Calu3 (cell line): ENCODE measurements at regions not wholly inside any gene's neighbourhood (a gene's known extent, or its start where the extent isn't known, plus 50 kb on each side); places are given as distances from the start of the nearest gene placed in this dataset.

Experiments
- BruUV-seq: library from RNA; stranded (reverse); fragments of 400-500 nt; replicated peaks from 2 replicates; lab custom pipeline; 2021; lab: Mats Ljungman, UMichigan
- CTCF ChIA-PET: fragments of 300-600 bp; sonication (Branson Sonifier 250); formaldehyde crosslinking; loops from one replicate; lab custom pipeline; 2022; ENCODE audit warnings: antibody characterized with exemption; lab: Charles Lee
- DNase-seq: peaks from one replicate; pipeline ENCODE4 v3.0.0; 2022
- H3K27ac Mint-ChIP-seq: one replicate; pipeline ENCODE4 v1.8.0; 2022; ENCODE audit warnings: mixed read lengths; ENCODE audit not compliant: unreplicated experiment
- H3K27me3 Mint-ChIP-seq: one replicate; pipeline ENCODE4 v1.8.0; 2022; ENCODE audit warnings: mixed read lengths; ENCODE audit not compliant: unreplicated experiment
- H3K36me3 Mint-ChIP-seq: one replicate; pipeline ENCODE4 v1.8.0; 2022; ENCODE audit warnings: mild to moderate bottlenecking, moderate library complexity, mixed read lengths; ENCODE audit not compliant: insufficient read depth, unreplicated experiment
- H3K4me1 Mint-ChIP-seq: one replicate; pipeline ENCODE4 v1.8.0; 2022; ENCODE audit warnings: mild to moderate bottlenecking, low read depth, mixed read lengths; ENCODE audit not compliant: unreplicated experiment
- H3K4me3 Mint-ChIP-seq: one replicate; pipeline ENCODE4 v1.8.0; 2022; ENCODE audit warnings: mild to moderate bottlenecking, low read depth, moderate library complexity, mixed read lengths; ENCODE audit not compliant: unreplicated experiment
- H3K9me3 Mint-ChIP-seq: one replicate; pipeline ENCODE4 v1.8.0; 2022; ENCODE audit warnings: low read depth, mixed read lengths; ENCODE audit not compliant: unreplicated experiment
- intact Hi-C: fragments of 100-400 bp; cut with micrococcal nuclease; formaldehyde crosslinking; loops from one replicate; pipeline ENCODE4 v1.10.0; 2022; ENCODE audit not compliant: unreplicated experiment
- TF ChIP-seq, protein P1 (sequence below): fragments of 200-600 bp; IDR thresholded peaks from one replicate; pipeline ENCODE4 v1.8.0; 2022; ENCODE audit warnings: antibody characterized with exemption; ENCODE audit not compliant: unreplicated experiment

- no peak overlapping the region for H3K4me3 Mint-ChIP-seq
- intact Hi-C loops: no loop called here
- DNase-seq: no peak
- no TSS peak for BruUV-seq
- peaks cover 99% of the 10 kb centered on the region for H3K27me3 Mint-ChIP-seq
- H3K4me1 Mint-ChIP-seq: no peaks in the 10 kb centered on the region
- CTCF ChIA-PET: no interaction called here
- TF ChIP-seq, protein P1, sequence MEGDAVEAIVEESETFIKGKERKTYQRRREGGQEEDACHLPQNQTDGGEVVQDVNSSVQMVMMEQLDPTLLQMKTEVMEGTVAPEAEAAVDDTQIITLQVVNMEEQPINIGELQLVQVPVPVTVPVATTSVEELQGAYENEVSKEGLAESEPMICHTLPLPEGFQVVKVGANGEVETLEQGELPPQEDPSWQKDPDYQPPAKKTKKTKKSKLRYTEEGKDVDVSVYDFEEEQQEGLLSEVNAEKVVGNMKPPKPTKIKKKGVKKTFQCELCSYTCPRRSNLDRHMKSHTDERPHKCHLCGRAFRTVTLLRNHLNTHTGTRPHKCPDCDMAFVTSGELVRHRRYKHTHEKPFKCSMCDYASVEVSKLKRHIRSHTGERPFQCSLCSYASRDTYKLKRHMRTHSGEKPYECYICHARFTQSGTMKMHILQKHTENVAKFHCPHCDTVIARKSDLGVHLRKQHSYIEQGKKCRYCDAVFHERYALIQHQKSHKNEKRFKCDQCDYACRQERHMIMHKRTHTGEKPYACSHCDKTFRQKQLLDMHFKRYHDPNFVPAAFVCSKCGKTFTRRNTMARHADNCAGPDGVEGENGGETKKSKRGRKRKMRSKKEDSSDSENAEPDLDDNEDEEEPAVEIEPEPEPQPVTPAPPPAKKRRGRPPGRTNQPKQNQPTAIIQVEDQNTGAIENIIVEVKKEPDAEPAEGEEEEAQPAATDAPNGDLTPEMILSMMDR: no peak
- peaks cover 3% of the 10 kb centered on the region for H3K9me3 Mint-ChIP-seq
- H3K36me3 Mint-ChIP-seq: no peaks in the 10 kb centered on the region
- H3K27ac Mint-ChIP-seq: no peak overlapping the region
These were observed 141.5 kb upstream of the PDE10A start for GRCh38 chr6:165804331-165805066.

DNA sequence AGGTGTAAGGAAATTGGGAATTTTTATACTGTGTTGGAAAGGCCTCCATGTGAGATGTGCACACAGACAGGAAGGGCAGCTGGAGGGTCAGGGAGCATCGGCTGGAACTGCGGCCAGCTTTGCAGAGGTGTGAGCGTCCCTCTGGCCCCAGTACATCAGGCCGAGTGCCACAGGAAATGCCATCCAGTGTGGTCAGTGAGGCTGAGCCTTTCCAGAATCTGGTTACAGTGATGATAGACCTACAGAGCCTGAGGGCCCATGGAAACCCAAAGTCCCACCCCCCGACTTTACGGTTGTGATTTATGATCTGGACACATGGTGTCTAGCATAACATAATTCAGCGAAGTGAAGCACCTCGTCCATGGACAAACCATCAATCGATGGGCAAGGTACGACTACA lies 137.3 kb upstream of the PDE10A start:
- H3K27ac Mint-ChIP-seq: no peak overlapping the region
- H3K27me3 Mint-ChIP-seq: peaks cover 61% of the 10 kb centered on the region
- no peak for DNase-seq
- H3K4me1 Mint-ChIP-seq: no peaks in the 10 kb centered on the region
- H3K9me3 Mint-ChIP-seq: peaks cover 3% of the 10 kb centered on the region
- no peak overlapping the region for H3K4me3 Mint-ChIP-seq
- intact Hi-C loops: no loop called here
- TF ChIP-seq, protein P1: no peak
- no TSS peak for BruUV-seq
- H3K36me3 Mint-ChIP-seq: no peaks in the 10 kb centered on the region
- CTCF ChIA-PET: no interaction called here

- Mint-ChIP-seq H3K27me3 (peaks cover 55% of the 10 kb centered on the region), H3K4me3 (no peak overlapping the region), H3K9me3 (peaks cover 3% of the 10 kb centered on the region), H3K27ac (no peak overlapping the region), H3K4me1 (no peaks in the 10 kb centered on the region), H3K36me3 (no peaks in the 10 kb centered on the region)
- no TSS peak for BruUV-seq
- TF ChIP-seq, protein P1: no peak
- no peak for DNase-seq
- CTCF ChIA-PET: no interaction called here
- intact Hi-C loops: no loop called here
These were observed 136.5 kb upstream of the PDE10A start for GRCh38 chr6:165799391-165800153.

GRCh38 chr6:165798991-165799390 lies 135.9 kb upstream of the PDE10A start:
- Mint-ChIP-seq H3K27me3 (peaks cover 49% of the 10 kb centered on the region), H3K4me1 (no peaks in the 10 kb centered on the region), H3K4me3 (no peak overlapping the region), H3K36me3 (no peaks in the 10 kb centered on the region), H3K27ac (no peak overlapping the region), H3K9me3 (no peaks in the 10 kb centered on the region)
- BruUV-seq: no TSS peak
- TF ChIP-seq, protein P1: no peak
- no peak for DNase-seq
- CTCF ChIA-PET: no interaction called here
- intact Hi-C loops: no loop called here
